H1 (cell line): ENCODE measurements at regions not wholly inside any gene's neighbourhood (a gene's known extent, or its start where the extent isn't known, plus 50 kb on each side); places are given as distances from the start of the nearest gene placed in this dataset.

Experiments
- CTCF ChIA-PET: fragments of 300-600 bp; sonication (Branson Sonifier 250); formaldehyde crosslinking; loops from one replicate; lab custom pipeline; 2021; ENCODE audit not compliant: partially characterized antibody; lab: Charles Lee
- POLR2A ChIA-PET: fragments of 300-600 bp; sonication (Branson Sonifier 250); formaldehyde crosslinking; loops from one replicate; lab custom pipeline; 2021; ENCODE audit warnings: inconsistent platforms; ENCODE audit not compliant: partially characterized antibody; lab: Charles Lee
- DNase-seq, 2 experiments: peaks; one replicate each; pipeline versions ENCODE4 v3.0.0 to v3.0.0-alpha.2; 2010 to 2022; ENCODE audit warnings: low spot score in 2 of 2, low read depth in 1 of 2, mixed read lengths in 1 of 2
- FAIRE-seq: peaks from 2 replicates; lab custom pipeline; 2011; peaks lifted over from hg19 to GRCh38; lab: Jason Lieb, UNC
- H2AFZ ChIP-seq: 2 replicates; pipeline ENCODE4 v1.8.1; 2012; ENCODE audit warnings: low read length, inconsistent platforms
- H2AK5ac ChIP-seq: 2 replicates; pipeline ENCODE4 v1.6.1; 2013; ENCODE audit warnings: low read depth, low read length
- H2BK120ac ChIP-seq: replicated peaks from 2 replicates; pipeline ENCODE3; 2013; ENCODE audit warnings: low read depth, low read length, inconsistent platforms
- H2BK12ac ChIP-seq: 2 replicates; pipeline ENCODE4 v1.6.1; 2013; ENCODE audit warnings: low read depth, low read length
- H2BK15ac ChIP-seq: 2 replicates; pipeline ENCODE4 v1.6.1; 2013; ENCODE audit warnings: low read length
- H2BK20ac ChIP-seq: 2 replicates; pipeline ENCODE4 v1.6.1; 2013; ENCODE audit warnings: low read length
- H2BK5ac ChIP-seq: 2 replicates; pipeline ENCODE4 v1.6.1; 2013; ENCODE audit warnings: low read depth, low read length
- H3K14ac ChIP-seq: 2 replicates; pipeline ENCODE4 v1.6.1; 2013; ENCODE audit warnings: inconsistent platforms; ENCODE audit not compliant: insufficient read length
- H3K18ac ChIP-seq: 2 replicates; pipeline ENCODE4 v1.6.1; 2013; ENCODE audit warnings: low read length; ENCODE audit errors: extremely low read depth
- H3K23ac ChIP-seq: 2 replicates; pipeline ENCODE4 v1.6.1; 2013; ENCODE audit warnings: inconsistent platforms; ENCODE audit not compliant: insufficient read length
- H3K23me2 ChIP-seq: 2 replicates; pipeline ENCODE4 v1.6.1; 2013; ENCODE audit warnings: low read depth, low read length
- H3K27ac ChIP-seq: 2 replicates; pipeline ENCODE4 v1.6.1; 2011; ENCODE audit warnings: low read depth, low read length, inconsistent platforms
- H3K27me3 ChIP-seq, 4 experiments: replicated peaks in 1 of 4; 1 replicate in 1 of 4; 2 replicates in 3 of 4; pipeline versions ENCODE4 v1.6.1 to v1.8.1; 2011 to 2013; ENCODE audit warnings: low read length in 3 of 4, mild to moderate bottlenecking in 3 of 4, inconsistent platforms in 2 of 4, mixed read lengths in 2 of 4, moderate library complexity in 1 of 4; ENCODE audit not compliant: control insufficient read depth in 3 of 4, insufficient read depth in 3 of 4; ENCODE audit errors: extremely low read depth in 1 of 4
- H3K36me3 ChIP-seq, 4 experiments: 2 replicates each; pipeline versions ENCODE4 v1.6.1 to v1.8.1; 2011 to 2013; ENCODE audit warnings: mild to moderate bottlenecking in 4 of 4, low read length in 3 of 4, moderate library complexity in 2 of 4, control low read depth in 1 of 4, inconsistent platforms in 1 of 4; ENCODE audit not compliant: insufficient read depth in 4 of 4, control insufficient read depth in 2 of 4
- H3K4ac ChIP-seq: replicated peaks from 2 replicates; pipeline ENCODE3; 2013; ENCODE audit warnings: low read length, low read depth, mixed read lengths, inconsistent platforms; ENCODE audit not compliant: insufficient read length
- H3K4me1 ChIP-seq, 4 experiments: replicated peaks in 1 of 4; 1 replicate in 1 of 4; 2 replicates in 3 of 4; pipeline versions ENCODE4 v1.6.1 to v1.8.1; 2011 to 2013; ENCODE audit warnings: low read length in 3 of 4, inconsistent platforms in 2 of 4, mixed read lengths in 1 of 4; ENCODE audit not compliant: insufficient read depth in 4 of 4, control insufficient read depth in 3 of 4
- H3K4me2 ChIP-seq, 2 experiments: 2 replicates each; pipeline versions ENCODE4 v1.6.1 to v1.8.1; 2011 to 2013; ENCODE audit warnings: low read depth in 2 of 2, low read length in 2 of 2, control low read depth in 1 of 2, inconsistent platforms in 1 of 2, mild to moderate bottlenecking in 1 of 2; ENCODE audit not compliant: insufficient read depth in 1 of 2
- H3K4me3 ChIP-seq, 4 experiments: fragments of 200-600, 300-600 bp in 1 of 4; sonication (generic), shearing (Covaris generic), sonication (Bioruptor Twin) in 1 of 4; 2 replicates each; pipeline versions ENCODE4 v1.5.1 to v1.8.1; 2011 to 2016; ENCODE audit warnings: low read length in 4 of 4, low read depth in 3 of 4, control low read depth in 2 of 4, inconsistent platforms in 2 of 4, mild to moderate bottlenecking in 2 of 4, mixed read lengths in 1 of 4, moderate library complexity in 1 of 4; ENCODE audit not compliant: insufficient read depth in 2 of 4; ENCODE audit errors: extremely low read depth in 1 of 4
- H3K56ac ChIP-seq: replicated peaks from 2 replicates; pipeline ENCODE3; 2013; ENCODE audit warnings: low read depth, mild to moderate bottlenecking, mixed read lengths, low read length, inconsistent platforms; ENCODE audit not compliant: insufficient read length
- H3K79me1 ChIP-seq: 2 replicates; pipeline ENCODE4 v1.6.1; 2013; ENCODE audit warnings: low read depth, low read length, control low read depth
- H3K79me2 ChIP-seq, 2 experiments: 2 replicates each; pipeline versions ENCODE4 v1.6.1 to v1.8.1; 2012 to 2013; ENCODE audit warnings: low read length in 2 of 2, mild to moderate bottlenecking in 2 of 2, inconsistent platforms in 1 of 2; ENCODE audit not compliant: insufficient read depth in 2 of 2, control insufficient read depth in 1 of 2
- H3K9ac ChIP-seq, 4 experiments: replicated peaks in 1 of 4; 1 replicate in 1 of 4; 2 replicates in 3 of 4; pipeline versions ENCODE4 v1.6.1 to v1.8.1; 2011 to 2013; ENCODE audit warnings: low read depth in 3 of 4, low read length in 3 of 4, control low read depth in 2 of 4, mild to moderate bottlenecking in 2 of 4, moderate library complexity in 2 of 4, inconsistent platforms in 1 of 4; ENCODE audit errors: extremely low read depth in 1 of 4
- H3K9me3 ChIP-seq, 2 experiments: 2 replicates each; pipeline versions ENCODE4 v1.6.1 to v1.8.1; 2012 to 2013; ENCODE audit warnings: mild to moderate bottlenecking in 2 of 2, moderate library complexity in 2 of 2, control low read depth in 1 of 2, inconsistent platforms in 1 of 2, low read depth in 1 of 2, low read length in 1 of 2, mixed read lengths in 1 of 2; ENCODE audit not compliant: insufficient read depth in 2 of 2
- H4K20me1 ChIP-seq, 2 experiments: replicated peaks in 1 of 2; 2 replicates each; pipeline versions ENCODE3 to v1.8.1; 2011 to 2013; ENCODE audit warnings: inconsistent platforms in 2 of 2, low read length in 2 of 2, mild to moderate bottlenecking in 1 of 2; ENCODE audit not compliant: insufficient read depth in 2 of 2, control insufficient read depth in 1 of 2
- H4K5ac ChIP-seq: 2 replicates; pipeline ENCODE4 v1.6.1; 2013; ENCODE audit warnings: low read length, low read depth, mixed read lengths, inconsistent platforms; ENCODE audit not compliant: insufficient read length
- H4K8ac ChIP-seq: 2 replicates; pipeline ENCODE4 v1.8.0; 2013; ENCODE audit warnings: mild to moderate bottlenecking, moderate library complexity, low read length, inconsistent platforms; ENCODE audit not compliant: insufficient read depth; ENCODE audit errors: extremely low read depth
- H4K91ac ChIP-seq: replicated peaks from 2 replicates; pipeline ENCODE3; 2013; ENCODE audit warnings: low read length, mixed read lengths, inconsistent platforms; ENCODE audit not compliant: insufficient read length
- HDAC2 ChIP-seq, 2 experiments: fragments of 300-600 bp in 1 of 2; sonication (generic) in 1 of 2; IDR thresholded peaks; 2 replicates each; pipeline ENCODE4 v1.6.1; 2011 to 2012; ENCODE audit warnings: low read depth in 2 of 2, low read length in 2 of 2, mild to moderate bottlenecking in 2 of 2, moderate library complexity in 2 of 2, borderline replicate concordance in 1 of 2, inconsistent platforms in 1 of 2
- JUND ChIP-seq: IDR thresholded peaks from 2 replicates; pipeline ENCODE4 v1.6.1; 2011; ENCODE audit warnings: mild to moderate bottlenecking, improper control_type of control experiment, low read length
- RNF2 ChIP-seq: fragments of 200-900, 300-1000 bp; sonication (generic); IDR thresholded peaks from 2 replicates; pipeline ENCODE4 v1.7.1; 2016; ENCODE audit warnings: borderline replicate concordance, low read depth, mild to moderate bottlenecking, antibody characterized with exemption, low read length; ENCODE audit not compliant: poor library complexity, severe bottlenecking; ENCODE audit errors: missing control alignments
- SIN3A ChIP-seq, 2 experiments: IDR thresholded peaks in 1 of 2; conservative IDR thresholded peaks in 1 of 2; 2 replicates each; pipeline ENCODE4 v1.6.1; 2011 to 2012; ENCODE audit warnings: low read length in 2 of 2, improper control_type of control experiment in 1 of 2, low read depth in 1 of 2, mild to moderate bottlenecking in 1 of 2
- SIRT6 ChIP-seq: IDR thresholded peaks from one replicate; pipeline ENCODE4 v1.7.1; 2012; ENCODE audit warnings: low read length, inconsistent platforms
- TEAD4 ChIP-seq: IDR thresholded peaks from 2 replicates; pipeline ENCODE4 v1.6.1; 2012; ENCODE audit warnings: low read depth, low read length, inconsistent platforms, mixed read lengths
- YY1 ChIP-seq: IDR thresholded peaks from 2 replicates; pipeline ENCODE4 v1.6.1; 2011; ENCODE audit warnings: low read depth, mild to moderate bottlenecking, low read length

GRCh38 chr4:4694827-4695226 is 153.0 kb upstream of the STX18 start:
- H3K79me1 ChIP-seq, result no peaks in the 10 kb centered on the region
- H3K4me3 ChIP-seq, result no peak overlapping the region
- no peaks in the 10 kb centered on the region for H3K36me3 ChIP-seq
- no peak overlapping the region for H4K91ac ChIP-seq
- H3K23me2 ChIP-seq, result peaks cover 3% of the 10 kb centered on the region; the same call in 1 of the 2 replicates
- no peak overlapping the region for H3K27ac ChIP-seq
- H4K20me1 ChIP-seq, result peaks cover 0 to 2% of the 10 kb centered on the region in 2 experiments
- no peak overlapping the region for H3K4me2 ChIP-seq
- ChIA-PET POLR2A (interaction anchor here (1.2 kb wide), 1 partner anchor 19 kb away, joined by 3 read pairs; no protein-coding TSS in a partner anchor), CTCF (interaction anchor here (0.5 to 2.3 kb wide), 20 partner anchors 8 to 207 kb away, joined by 3 to 32 read pairs (median 4); no protein-coding TSS in a partner anchor)
- H3K4ac ChIP-seq, result no peak overlapping the region
- H2BK120ac ChIP-seq, result no peak overlapping the region
- H4K8ac ChIP-seq, result no peak overlapping the region; the same call in 1 of the 2 replicates
- FAIRE-seq, result no peak
- no peaks in the 10 kb centered on the region for H3K79me2 ChIP-seq
- no peak overlapping the region; the same call in 1 of the 2 replicates for H2BK12ac ChIP-seq
- no peak overlapping the region for H3K56ac ChIP-seq
- no peak overlapping the region for H2AFZ ChIP-seq
- H2BK5ac ChIP-seq, result no peak overlapping the region
- H3K27me3 ChIP-seq, result peaks cover 0 to 3% (median 2%) of the 10 kb centered on the region in 4 experiments; a peak in 1 of 7 replicates
- no peak overlapping the region for H3K18ac ChIP-seq
- no peak overlapping the region for H2AK5ac ChIP-seq
- H3K9me3 ChIP-seq, result no peaks in the 10 kb centered on the region
- H3K14ac ChIP-seq, result no peak overlapping the region
- H2BK15ac ChIP-seq, result no peak overlapping the region
- peaks cover 3 to 9% (median 6%) of the 10 kb centered on the region in 4 experiments; a peak in 5 of 7 replicates for H3K4me1 ChIP-seq
- no peak overlapping the region for H4K5ac ChIP-seq
- no peak overlapping the region for H3K23ac ChIP-seq
- no peak overlapping the region for H2BK20ac ChIP-seq
- no peak for DNase-seq
- H3K9ac ChIP-seq, result no peak overlapping the region
- no peak for TF ChIP-seq JUND
- TF ChIP-seq SIRT6, result no peak
- no peak for TF ChIP-seq HDAC2 (IDR thresholded peaks at IDR 0.05; ENCODE audit: borderline replicate concordance in 1 of 2, low read depth in 2 of 2, low read length in 2 of 2)
- no peak for TF ChIP-seq TEAD4
- no peak for TF ChIP-seq SIN3A (conservative IDR thresholded peaks at IDR 0.05 in 1 of 2, IDR thresholded peaks at IDR 0.05 in 1 of 2; ENCODE audit: low read depth in 1 of 2, low read length in 2 of 2)
- no peak for TF ChIP-seq YY1
- TF ChIP-seq RNF2, result no peak
